Kidney glomerular epithelial cell (primary cell): ENCODE measurements at regions not wholly inside any gene's neighbourhood (a gene's known extent, or its start where the extent isn't known, plus 50 kb on each side); places are given as distances from the start of the nearest gene placed in this dataset.
"Not testable (repeated sequence)": the region's sequence is repeated elsewhere in the genome, so short reads cannot be mapped to it uniquely, and the experiment has no call there.

Experiments used
- DNase-seq: peaks from one replicate; lab custom pipeline; 2025; lab: John Stamatoyannopoulos, UW

GRCh38 chr4:63302078-63302477 is 1107.2 kb downstream of the TECRL start:
- DNase-seq = no peak

GRCh38 chr4:63296773-63297172 is 1112.5 kb downstream of the TECRL start:
- DNase-seq = no peak

GRCh38 chr4:63275491-63275890 is 1133.8 kb downstream of the TECRL start:
- DNase-seq = no peak

- DNase-seq = no peak
These were observed 1140.1 kb downstream of the TECRL start for GRCh38 chr4:63269156-63269555.

- DNase-seq = no peak
These were observed 1175.6 kb downstream of the TECRL start for GRCh38 chr4:63233671-63234070.

- DNase-seq = no peak
These were observed 1177.2 kb downstream of the TECRL start for GRCh38 chr4:63232058-63232457.

- no peak for DNase-seq
These were observed 1183.0 kb downstream of the TECRL start for GRCh38 chr4:63226229-63226628.

GRCh38 chr4:63222466-63222865 is 1186.8 kb downstream of the TECRL start:
- no peak for DNase-seq

- no peak for DNase-seq
These were observed 1187.8 kb downstream of the TECRL start for GRCh38 chr4:63221477-63221876.

GRCh38 chr4:63218856-63219255 is 1190.4 kb downstream of the TECRL start:
- no peak for DNase-seq

GRCh38 chr4:63214076-63214475 is 1195.2 kb downstream of the TECRL start:
- DNase-seq = no peak

GRCh38 chr4:63211776-63212479 is 1197.3 kb downstream of the TECRL start:
- DNase-seq = no peak

GRCh38 chr4:63211375-63211774 is 1197.9 kb downstream of the TECRL start:
- no peak for DNase-seq

GRCh38 chr4:63193029-63193428 is 1216.2 kb downstream of the TECRL start:
- DNase-seq = not testable (repeated sequence)

- no peak for DNase-seq
These were observed 1237.9 kb downstream of the TECRL start for GRCh38 chr4:63171341-63171740.

- no peak for DNase-seq
These were observed 1238.3 kb downstream of the TECRL start for GRCh38 chr4:63170923-63171322.

GRCh38 chr4:63169836-63170235 is 1239.4 kb downstream of the TECRL start:
- DNase-seq = no peak

GRCh38 chr4:63155561-63155960 is 1253.7 kb downstream of the TECRL start:
- DNase-seq = no peak

- no peak for DNase-seq
These were observed 1285.8 kb downstream of the TECRL start for GRCh38 chr4:63123441-63123840.

- DNase-seq = no peak
These were observed 1286.3 kb downstream of the TECRL start for GRCh38 chr4:63122955-63123354.

- DNase-seq = no peak
These were observed 1302.7 kb downstream of the TECRL start for GRCh38 chr4:63106600-63106999.

GRCh38 chr4:63105839-63106238 is 1303.4 kb downstream of the TECRL start:
- DNase-seq = no peak

GRCh38 chr4:63090641-63091040 is 1318.6 kb downstream of the TECRL start:
- no peak for DNase-seq

GRCh38 chr4:63085091-63085490 is 1324.2 kb downstream of the TECRL start:
- no peak for DNase-seq
